HepG2 (cell line): ENCODE measurements at regions not wholly inside any gene's neighbourhood (a gene's known extent, or its start where the extent isn't known, plus 50 kb on each side); places are given as distances from the start of the nearest gene placed in this dataset.

Source experiments
- ATAC-seq: fragments of 200-7000 bp; cut with Tn5 transposase; 3 replicates; pipeline ENCODE4 v1.9.1; 2020; ENCODE audit warnings: mild to moderate bottlenecking, moderate library complexity
- BruUV-seq: library from RNA; stranded (reverse); fragments of 400-500 nt; replicated peaks from 2 replicates; lab custom pipeline; 2021; lab: Mats Ljungman, UMichigan
- CTCF ChIA-PET: fragments of 300-600 bp; formaldehyde crosslinking; extraction: SDS; loops from one replicate; lab custom pipeline; 2021; ENCODE audit warnings: low total read pairs, inconsistent platforms, low intra/inter-chr PET ratio; lab: Yijun Ruan, JAX
- POLR2A ChIA-PET: fragments of 350-600 bp; sonication (Branson Sonifier 250); formaldehyde crosslinking; loops from one replicate; lab custom pipeline; 2020; ENCODE audit warnings: antibody characterized with exemption, inconsistent platforms; lab: Yijun Ruan, JAX
- DNase-seq: peaks from one replicate; pipeline ENCODE4 v3.0.0-alpha.2; 2015; ENCODE audit warnings: low spot score
- FAIRE-seq: peaks from 3 replicates; lab custom pipeline; 2011; peaks lifted over from hg19 to GRCh38; lab: Jason Lieb, UNC
- H2AFZ ChIP-seq: one replicate; pipeline ENCODE4 v1.6.1; 2011; ENCODE audit warnings: low read length, inconsistent platforms
- H3K27ac ChIP-seq: fragments of 300-600 bp; 3 replicates; pipeline ENCODE4 v1.8.0; 2011; ENCODE audit warnings: mixed run types, mild to moderate bottlenecking, mixed read lengths, low read length, inconsistent platforms; ENCODE audit not compliant: insufficient read depth; ENCODE audit errors: extremely low read length
- H3K27me3 ChIP-seq, 2 experiments: fragments of 200-600 bp in 1 of 2; 2 replicates in 1 of 2; 3 replicates in 1 of 2; pipeline versions ENCODE4 v1.6.0 to v1.8.0; 2011; ENCODE audit warnings: low read length in 2 of 2, mild to moderate bottlenecking in 2 of 2, moderate library complexity in 2 of 2, inconsistent platforms in 1 of 2; ENCODE audit not compliant: insufficient read depth in 2 of 2, control insufficient read depth in 1 of 2
- H3K36me3 ChIP-seq, 2 experiments: fragments of 200-600 bp in 1 of 2; replicated peaks in 1 of 2; 2 replicates in 1 of 2; 3 replicates in 1 of 2; pipeline versions ENCODE4 v1.5.1 to v1.8.0; 2011; ENCODE audit warnings: low read length in 2 of 2, inconsistent platforms in 1 of 2; ENCODE audit not compliant: insufficient read depth in 2 of 2, control insufficient read depth in 1 of 2
- H3K4me1 ChIP-seq: 2 replicates; pipeline ENCODE4 v1.5.1; 2012; ENCODE audit warnings: low read length, inconsistent platforms; ENCODE audit not compliant: insufficient read depth
- H3K4me2 ChIP-seq: 2 replicates; pipeline ENCODE4 v1.6.0; 2011; ENCODE audit warnings: low read depth, low read length, inconsistent platforms
- H3K4me3 ChIP-seq, 3 experiments: fragments of 200-600 bp in 1 of 3; sonication (generic), shearing (Covaris generic) in 1 of 3; replicated peaks in 1 of 3; 2 replicates each; pipeline ENCODE4 v1.5.1; 2011 to 2016; ENCODE audit warnings: low read length in 3 of 3, inconsistent platforms in 2 of 3, low read depth in 2 of 3, mild to moderate bottlenecking in 2 of 3, control low read depth in 1 of 3, mixed read lengths in 1 of 3; ENCODE audit not compliant: insufficient read depth in 1 of 3
- H3K79me2 ChIP-seq: one replicate; pipeline ENCODE4 v1.6.1; 2011; ENCODE audit warnings: low read length, inconsistent platforms; ENCODE audit not compliant: insufficient read depth
- H3K9ac ChIP-seq: 2 replicates; pipeline ENCODE4 v1.6.0; 2011; ENCODE audit warnings: mild to moderate bottlenecking, low read depth, low read length, inconsistent platforms; ENCODE audit not compliant: insufficient read depth
- H3K9me3 ChIP-seq: 2 replicates; pipeline ENCODE4 v1.5.1; 2012; ENCODE audit warnings: mild to moderate bottlenecking, low read length
- H4K20me1 ChIP-seq: 2 replicates; pipeline ENCODE4 v1.6.0; 2011; ENCODE audit warnings: inconsistent platforms, mild to moderate bottlenecking, low read length, moderate library complexity; ENCODE audit not compliant: insufficient read depth
- AFF4 ChIP-seq: sonication (generic); formaldehyde crosslinking; IDR thresholded peaks from 2 replicates; pipeline ENCODE4 v1.4.0; 2020; ENCODE audit warnings: missing genetic modification reagents
- CREM ChIP-seq, 2 experiments: sonication (generic) in 1 of 2; formaldehyde crosslinking in 1 of 2; IDR thresholded peaks; 2 replicates each; pipeline versions ENCODE4 v1.4.0 to v1.6.1; 2016 to 2020; ENCODE audit warnings: antibody characterized with exemption in 1 of 2, mild to moderate bottlenecking in 1 of 2, missing genetic modification reagents in 1 of 2
- DMTF1 ChIP-seq: sonication (generic); formaldehyde crosslinking; IDR thresholded peaks from 2 replicates; pipeline ENCODE4 v1.4.0; 2020; ENCODE audit warnings: mild to moderate bottlenecking, missing genetic modification reagents
- ESRRA ChIP-seq: sonication (generic); formaldehyde crosslinking; IDR thresholded peaks from 2 replicates; pipeline ENCODE4 v1.5.1; 2020; ENCODE audit warnings: mild to moderate bottlenecking, low read depth, missing genetic modification reagents
- IRF2 ChIP-seq: IDR thresholded peaks from 2 replicates; pipeline ENCODE4 v1.6.1; 2018; ENCODE audit warnings: missing genetic modification reagents, missing compliant biosample characterization
- KDM6A ChIP-seq: IDR thresholded peaks from 2 replicates; pipeline ENCODE4 v1.6.1; 2016; ENCODE audit warnings: low read depth
- MBD4 ChIP-seq: IDR thresholded peaks from 2 replicates; pipeline ENCODE4 v1.6.1; 2012; ENCODE audit warnings: low read length, inconsistent platforms, borderline replicate concordance
- NFYC ChIP-seq: IDR thresholded peaks from 2 replicates; pipeline ENCODE4 v1.6.1; 2016; ENCODE audit warnings: missing genetic modification reagents, missing compliant biosample characterization
- PBX3 ChIP-seq: sonication (generic); formaldehyde crosslinking; IDR thresholded peaks from 2 replicates; pipeline ENCODE4 v1.8.1; 2023; ENCODE audit warnings: missing genetic modification reagents, inconsistent platforms, borderline replicate concordance
- PLRG1 ChIP-seq: fragments of 450-650 bp; conservative IDR thresholded peaks from 2 replicates; pipeline ENCODE4 v1.6.1; 2016
- SMARCC2 ChIP-seq: fragments of 450-650 bp; IDR thresholded peaks from 2 replicates; pipeline ENCODE4 v1.6.1; 2017; ENCODE audit warnings: antibody characterized with exemption, mild to moderate bottlenecking
- YY1 ChIP-seq: IDR thresholded peaks from 2 replicates; pipeline ENCODE4 v1.6.1; 2011; ENCODE audit warnings: low read length, low read depth, moderate library complexity, mild to moderate bottlenecking; ENCODE audit not compliant: insufficient read depth, insufficient replicate concordance
- ZBTB37 ChIP-seq: sonication (generic); formaldehyde crosslinking; IDR thresholded peaks from 2 replicates; pipeline ENCODE4 v1.4.0; 2020; ENCODE audit warnings: mild to moderate bottlenecking, missing genetic modification reagents
- ZBTB42 ChIP-seq: sonication (generic); formaldehyde crosslinking; IDR thresholded peaks from 2 replicates; pipeline ENCODE4 v1.5.0; 2020; ENCODE audit warnings: mild to moderate bottlenecking, missing genetic modification reagents
- ZNF558 ChIP-seq: sonication (generic); formaldehyde crosslinking; IDR thresholded peaks from 2 replicates; pipeline ENCODE4 v1.9.0; 2022; ENCODE audit warnings: mild to moderate bottlenecking, missing genetic modification reagents, borderline replicate concordance
- ZNF567 ChIP-seq: sonication (generic); formaldehyde crosslinking; IDR thresholded peaks from 2 replicates; pipeline ENCODE4 v1.8.1; 2023; ENCODE audit warnings: mild to moderate bottlenecking, missing genetic modification reagents, borderline replicate concordance
- ZNF776 ChIP-seq: sonication (generic); formaldehyde crosslinking; IDR thresholded peaks from 2 replicates; pipeline ENCODE4 v1.4.0; 2020; ENCODE audit warnings: mild to moderate bottlenecking, missing genetic modification reagents
- WGBS: methylation state at CpG from one replicate; pipeline ENCODE4 v1.1.6; 2017; ENCODE audit warnings: low lambda C conversion rate; 5-methylcytosine and 5-hydroxymethylcytosine counted together
- in situ Hi-C: cut with HindIII; loops from 2 replicates; pipeline ENCODE4 v1.10.0; 2017; ENCODE audit warnings: low pct_unique_long_range_greater_than_20kb; ENCODE audit not compliant: extremely low pct_ligation_motif_present
- intact Hi-C: fragments of 100-400 bp; cut with micrococcal nuclease; formaldehyde crosslinking; loops from one replicate; pipeline ENCODE4 v1.10.0; 2022; ENCODE audit not compliant: unreplicated experiment

- intact Hi-C loops, result no loop called here
- H3K4me2 ChIP-seq, result no peak overlapping the region
- no TSS peak for BruUV-seq
- TF ChIP-seq CREM (IDR thresholded peaks at IDR 0.05) (no peak), CREM (CRISPR knock-in tag; IDR thresholded peaks at IDR 0.05) (no peak), PBX3 (CRISPR knock-in tag) (no peak), YY1 (no peak), KDM6A (CRISPR knock-in tag) (no peak), ESRRA (CRISPR knock-in tag) (no peak), SMARCC2 (no peak), ZBTB37 (CRISPR knock-in tag) (no peak), ZNF567 (CRISPR knock-in tag) (no peak), NFYC (CRISPR knock-in tag) (no peak), AFF4 (no peak), ZNF558 (CRISPR knock-in tag) (no peak), DMTF1 (CRISPR knock-in tag) (no peak), ZBTB42 (CRISPR knock-in tag) (no peak), ZNF776 (CRISPR knock-in tag) (no peak), MBD4 (no peak), PLRG1 (no peak), IRF2 (no peak)
These were observed 1323.6 kb upstream of the PRR20A start for GRCh38 chr13:55816976-55817601.

More at GRCh38 chr13:55816976-55817601, 1323.6 kb upstream of the PRR20A start:
- Histone ChIP-seq H3K4me1 (no peaks in the 10 kb centered on the region), H3K9ac (no peak overlapping the region), H3K27me3 (no peaks in the 10 kb centered on the region), H3K79me2 (no peaks in the 10 kb centered on the region), H3K27ac (no peak overlapping the region), H2AFZ (no peak overlapping the region), H3K36me3 (no peaks in the 10 kb centered on the region), H3K4me3 (no peak overlapping the region), H4K20me1 (no peaks in the 10 kb centered on the region), H3K9me3 (peaks cover 42% of the 10 kb centered on the region)
- POLR2A ChIA-PET, result no interaction called here
- FAIRE-seq (no peak), DNase-seq (no peak), ATAC-seq (no peak)
- in situ Hi-C loops, result no loop called here
- CTCF ChIA-PET, result no interaction called here
- WGBS, result 0% methylated on average over 1 of the region's 1 CpG
